ENCODE measurements at regions not wholly inside any gene's neighbourhood (a gene's known extent, or its start where the extent isn't known, plus 50 kb on each side); places are given as distances from the start of the nearest gene placed in this dataset.

DNA sequence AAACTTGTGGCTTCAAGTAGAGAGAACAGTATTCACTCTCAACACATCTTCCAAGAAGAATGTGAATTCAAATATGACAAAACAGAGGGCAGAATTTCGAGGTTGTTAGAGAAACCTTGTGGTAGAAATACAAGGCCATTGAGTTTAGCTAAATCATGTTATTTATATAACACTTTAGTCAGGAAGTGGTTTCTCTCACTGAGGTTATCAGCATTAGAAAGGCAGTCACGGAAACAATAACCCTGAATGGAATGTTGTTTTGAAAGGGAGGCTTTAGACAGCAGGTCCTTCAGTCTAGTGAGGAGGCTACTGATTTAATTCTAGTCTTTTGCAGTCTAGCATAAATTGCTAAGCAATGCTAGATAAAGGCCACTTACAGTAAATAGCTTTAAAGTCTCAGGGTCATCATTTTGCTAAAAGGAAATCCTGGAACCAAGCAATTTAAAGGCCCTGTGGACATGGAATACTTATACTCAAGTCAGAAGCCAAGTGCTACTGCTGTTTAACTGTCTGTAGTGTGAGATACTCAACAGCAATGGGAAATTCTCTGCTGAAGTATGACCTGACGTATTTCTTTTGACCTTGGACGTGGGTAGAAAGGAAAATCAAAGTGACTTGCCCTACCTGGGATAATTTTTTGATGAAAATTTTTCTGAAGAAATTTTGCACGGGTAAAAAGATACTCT lies 89.0 kb upstream of the CHODL start:
- no peak overlapping the region for H3K4me3 ChIP-seq (ENCODE audit: low read depth in 1 of 2, low read length in 1 of 2)
- H3K27ac ChIP-seq = no peak overlapping the region
- no peak for TF ChIP-seq CTCF (IDR thresholded peaks at IDR 0.05)

DNA sequence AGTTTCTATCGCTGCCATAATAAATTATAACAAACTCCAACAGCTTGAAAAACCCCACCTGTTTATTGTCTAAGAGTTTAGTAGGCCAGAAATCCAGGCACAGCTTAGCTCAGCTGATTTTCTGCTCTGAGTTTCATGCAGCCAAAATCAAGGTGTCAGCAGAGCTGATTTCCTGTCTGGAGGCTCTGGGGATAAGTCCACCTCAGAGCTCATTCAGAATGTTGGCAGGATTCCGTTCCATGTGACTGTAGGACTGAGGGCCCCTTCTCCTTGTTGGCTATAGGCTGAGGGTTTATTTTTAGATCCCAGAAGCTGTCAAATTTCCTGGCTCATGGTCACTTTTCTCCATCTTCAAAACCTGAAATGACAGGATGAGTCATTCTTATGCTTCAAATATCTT lies 91.6 kb upstream of the CHODL start:
- Histone ChIP-seq H3K36me3 (no peaks in the 10 kb centered on the region), H3K9me3 (no peaks in the 10 kb centered on the region), H3K27me3 (no peaks in the 10 kb centered on the region), H3K4me1 (ENCODE audit: control insufficient read depth in 1 of 2, insufficient read depth in 1 of 2, low read depth in 1 of 2, low read length in 1 of 2) (no peaks in the 10 kb centered on the region), H3K27ac (no peak overlapping the region), H3K4me3 (ENCODE audit: low read depth in 1 of 2, low read length in 1 of 2) (no peak overlapping the region)
- TF ChIP-seq CTCF (IDR thresholded peaks at IDR 0.05) = no peak

More for the DNA sequence above, 89.0 kb upstream of the CHODL start:
- Histone ChIP-seq H3K36me3 (no peaks in the 10 kb centered on the region), H3K4me1 (ENCODE audit: control insufficient read depth in 1 of 2, insufficient read depth in 1 of 2, low read depth in 1 of 2, low read length in 1 of 2) (no peaks in the 10 kb centered on the region), H3K27me3 (no peaks in the 10 kb centered on the region), H3K9me3 (no peaks in the 10 kb centered on the region)

DNA sequence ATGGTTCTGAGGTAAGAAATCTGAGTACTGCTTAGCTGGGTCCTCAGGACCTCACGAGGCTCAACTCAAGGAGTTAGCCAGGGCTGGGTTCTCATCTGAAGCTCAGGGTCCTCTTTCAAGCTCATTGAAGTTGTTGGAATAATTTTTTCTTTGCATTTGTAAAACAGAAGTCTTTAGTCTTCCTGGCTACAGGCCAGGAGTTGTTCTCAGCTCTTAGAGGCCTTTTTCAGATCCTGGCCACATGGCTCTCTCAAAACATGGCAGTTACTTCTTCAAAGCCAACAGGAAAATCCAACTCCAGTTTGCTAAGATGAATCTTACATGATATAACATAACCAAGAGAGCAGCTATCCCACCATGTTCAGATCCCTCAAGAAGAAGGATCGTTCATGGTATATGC lies 92.3 kb upstream of the CHODL start:
- Histone ChIP-seq H3K4me3 (ENCODE audit: low read depth in 1 of 2, low read length in 1 of 2) (no peak overlapping the region), H3K27me3 (no peaks in the 10 kb centered on the region), H3K4me1 (ENCODE audit: control insufficient read depth in 1 of 2, insufficient read depth in 1 of 2, low read depth in 1 of 2, low read length in 1 of 2) (no peaks in the 10 kb centered on the region), H3K9me3 (no peaks in the 10 kb centered on the region), H3K36me3 (no peaks in the 10 kb centered on the region), H3K27ac (no peak overlapping the region)
- TF ChIP-seq CTCF (IDR thresholded peaks at IDR 0.05) = no peak

- no peak overlapping the region for H3K27ac ChIP-seq
- no peak for TF ChIP-seq CTCF (IDR thresholded peaks at IDR 0.05)
- no peaks in the 10 kb centered on the region for H3K27me3 ChIP-seq
- H3K4me1 ChIP-seq (ENCODE audit: control insufficient read depth in 1 of 2, insufficient read depth in 1 of 2, low read depth in 1 of 2, low read length in 1 of 2) = no peaks in the 10 kb centered on the region
- H3K9me3 ChIP-seq = no peaks in the 10 kb centered on the region
- H3K36me3 ChIP-seq = no peaks in the 10 kb centered on the region
- no peak overlapping the region for H3K4me3 ChIP-seq (ENCODE audit: low read depth in 1 of 2, low read length in 1 of 2)
Measured at GRCh38 chr21:18151046-18151445, 93.6 kb upstream of the CHODL start.

- no peaks in the 10 kb centered on the region for H3K27me3 ChIP-seq
- H3K9me3 ChIP-seq = no peaks in the 10 kb centered on the region
- H3K27ac ChIP-seq = no peak overlapping the region
- TF ChIP-seq CTCF (IDR thresholded peaks at IDR 0.05) = no peak
- H3K36me3 ChIP-seq = no peaks in the 10 kb centered on the region
- no peaks in the 10 kb centered on the region for H3K4me1 ChIP-seq (ENCODE audit: control insufficient read depth in 1 of 2, insufficient read depth in 1 of 2, low read depth in 1 of 2, low read length in 1 of 2)
- H3K4me3 ChIP-seq (ENCODE audit: low read depth in 1 of 2, low read length in 1 of 2) = no peak overlapping the region
Measured at GRCh38 chr21:18148401-18148800, 96.2 kb upstream of the CHODL start.
